PC-3 (cell line): ENCODE measurements at regions not wholly inside any gene's neighbourhood (a gene's known extent, or its start where the extent isn't known, plus 50 kb on each side); places are given as distances from the start of the nearest gene placed in this dataset.

ENCODE experiments used
- CTCF ChIP-seq: fragments of 300-600 bp; sonication (generic); conservative IDR thresholded peaks from 2 replicates; pipeline ENCODE4 v1.5.1; 2017; ENCODE audit warnings: antibody characterized with exemption, low read depth, mild to moderate bottlenecking, low read length
- EZH2 ChIP-seq: fragments of 300-600 bp; sonication (generic); IDR thresholded peaks from one replicate; pipeline ENCODE4 v1.6.1; 2017; ENCODE audit warnings: antibody characterized with exemption, mild to moderate bottlenecking, low read length; ENCODE audit not compliant: unreplicated experiment

GRCh38 chr3:151578495-151578894 lies 117.6 kb upstream of the IGSF10 start:
- TF ChIP-seq CTCF (peak; percentile 48), EZH2 (no peak)
